Right lung (tissue), 2 donors: ENCODE measurements at regions not wholly inside any gene's neighbourhood (a gene's known extent, or its start where the extent isn't known, plus 50 kb on each side); places are given as distances from the start of the nearest gene placed in this dataset.
A peak's percentile ranks its signal among the peaks of the same experiment; 100 is the strongest.

Experiments
- DNase-seq, 2 donors: peaks; one replicate each; pipeline ENCODE4 v3.0.0-alpha.2; 2013

GRCh38 chr15:39115379-39116057, 465.4 kb upstream of the THBS1 start:
- no peak for DNase-seq

DNA sequence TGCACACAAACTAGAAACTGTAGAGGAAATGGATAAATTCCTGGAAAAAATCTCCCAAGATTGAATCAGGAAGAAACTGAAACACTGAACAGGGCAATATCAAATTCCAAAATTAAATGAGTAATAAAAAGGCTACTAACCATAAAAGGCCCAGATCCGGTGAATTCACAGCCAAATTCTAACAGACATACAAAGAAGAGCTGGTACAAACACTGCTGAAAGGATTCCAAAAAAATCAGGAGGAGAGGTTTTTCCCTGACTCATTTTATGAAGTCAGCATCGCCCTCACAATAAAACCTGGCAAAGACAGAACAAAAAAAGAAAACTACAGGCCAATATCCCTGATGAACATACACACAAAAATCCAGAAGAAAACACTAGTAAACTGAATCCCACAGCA, 462.4 kb upstream of the THBS1 start:
- no peak for DNase-seq

GRCh38 chr15:39124155-39124552, 456.7 kb upstream of the THBS1 start:
- no peak for DNase-seq

DNA sequence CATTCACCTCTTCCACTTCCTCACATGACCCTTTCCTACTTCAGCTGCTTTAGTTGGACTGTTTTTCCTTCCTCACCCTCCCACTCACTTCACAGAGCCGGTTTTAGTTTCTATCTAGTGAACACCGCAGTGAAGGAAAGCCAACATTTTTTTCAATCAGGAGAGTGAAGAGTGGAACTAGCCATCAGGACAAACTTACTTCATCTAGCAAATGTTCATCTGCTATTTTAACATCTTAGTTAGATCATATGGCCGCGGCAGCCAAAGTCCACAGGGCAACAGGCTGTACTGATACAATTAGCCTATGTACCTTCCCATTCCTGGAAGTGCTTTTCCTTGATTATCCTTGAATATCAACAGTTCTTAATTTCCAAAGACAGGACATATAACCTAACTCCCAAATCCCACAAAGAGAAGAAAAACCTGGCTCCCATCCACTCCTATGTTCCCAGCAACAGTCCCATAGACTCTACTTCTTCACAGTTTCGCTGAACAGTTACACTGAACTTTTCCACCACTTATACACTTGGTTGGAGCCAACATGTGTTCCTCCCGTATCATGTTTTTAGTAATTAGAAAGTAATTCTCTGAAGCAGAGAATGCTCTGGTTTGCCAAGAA, 456.2 kb upstream of the THBS1 start:
- DNase-seq = no peak

DNA sequence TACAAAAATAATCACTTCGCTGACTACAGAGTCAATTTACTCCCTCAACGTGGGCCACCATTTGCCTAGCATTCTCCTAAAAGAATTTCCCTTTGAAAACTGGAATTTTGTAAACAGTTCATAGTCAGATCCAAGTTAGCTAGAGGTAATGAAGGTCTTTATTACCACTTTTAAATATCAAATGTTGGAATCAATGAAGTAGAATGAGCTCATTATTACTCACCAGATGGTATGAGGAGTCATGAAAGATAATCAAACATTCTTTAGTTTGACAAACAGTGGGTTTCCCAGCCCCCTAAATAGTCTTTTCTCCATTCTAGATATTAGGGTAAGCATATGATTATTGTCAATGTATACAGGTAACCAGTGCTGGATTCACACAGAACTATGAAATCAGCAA, 455.7 kb upstream of the THBS1 start:
- DNase-seq = no peak

- no peak for DNase-seq
Observed at GRCh38 chr15:39125904-39126303, 455.0 kb upstream of the THBS1 start.

- no peak for DNase-seq
Observed at GRCh38 chr15:39127151-39127790, 453.6 kb upstream of the THBS1 start.

DNA sequence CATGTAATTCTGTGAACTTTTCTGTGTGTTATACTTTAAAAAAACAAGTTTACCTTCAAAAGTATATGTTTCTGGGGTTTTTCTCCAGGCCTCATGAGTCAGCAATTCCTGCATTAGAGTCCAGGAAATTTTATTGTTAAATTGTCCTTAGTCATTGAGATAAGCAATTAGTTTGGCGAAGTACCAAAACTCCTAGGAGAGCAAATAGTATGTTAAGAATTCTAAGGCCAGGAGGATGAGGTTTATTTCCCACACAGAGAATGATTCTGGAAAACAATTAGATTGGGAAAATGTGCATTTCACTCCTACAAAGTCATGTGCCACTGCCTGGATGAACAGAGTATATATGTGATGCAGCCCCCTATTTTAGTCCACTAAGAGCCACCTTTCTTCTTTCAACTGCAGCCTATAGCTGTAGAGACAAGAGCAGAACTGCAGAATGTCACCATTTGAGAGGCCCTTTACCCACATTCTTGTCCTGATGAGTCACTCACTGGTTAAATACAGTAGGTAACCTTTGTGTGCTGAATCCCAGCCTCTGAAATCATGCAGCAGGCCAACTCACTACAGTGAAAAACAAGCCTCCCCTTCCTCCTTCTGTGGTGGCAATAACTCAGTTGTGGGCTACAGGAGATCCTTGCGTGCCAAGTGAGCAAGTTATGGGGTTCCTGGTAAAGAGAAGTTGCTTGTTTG, 452.8 kb upstream of the THBS1 start:
- peak in 1 of 2 donors; percentile 16 for DNase-seq

DNA sequence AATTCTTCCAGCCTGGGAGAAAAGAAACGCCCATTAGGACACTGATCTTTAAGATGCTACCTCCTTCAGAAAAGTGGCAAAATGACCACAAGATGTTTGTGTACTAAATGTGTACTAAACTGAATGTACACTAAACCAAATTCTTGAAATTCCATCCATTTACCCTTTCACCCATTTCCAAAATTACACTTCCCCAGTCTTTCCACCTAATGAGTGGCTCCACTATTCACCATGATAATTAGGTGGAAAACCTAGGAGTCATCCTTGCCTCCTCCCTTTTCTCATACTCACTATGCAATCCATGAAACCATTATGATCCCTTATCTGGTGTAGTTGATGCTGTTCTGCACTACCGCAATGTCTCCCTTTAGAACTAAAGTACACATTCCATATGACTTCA, 452.1 kb upstream of the THBS1 start:
- DNase-seq = no peak

DNA sequence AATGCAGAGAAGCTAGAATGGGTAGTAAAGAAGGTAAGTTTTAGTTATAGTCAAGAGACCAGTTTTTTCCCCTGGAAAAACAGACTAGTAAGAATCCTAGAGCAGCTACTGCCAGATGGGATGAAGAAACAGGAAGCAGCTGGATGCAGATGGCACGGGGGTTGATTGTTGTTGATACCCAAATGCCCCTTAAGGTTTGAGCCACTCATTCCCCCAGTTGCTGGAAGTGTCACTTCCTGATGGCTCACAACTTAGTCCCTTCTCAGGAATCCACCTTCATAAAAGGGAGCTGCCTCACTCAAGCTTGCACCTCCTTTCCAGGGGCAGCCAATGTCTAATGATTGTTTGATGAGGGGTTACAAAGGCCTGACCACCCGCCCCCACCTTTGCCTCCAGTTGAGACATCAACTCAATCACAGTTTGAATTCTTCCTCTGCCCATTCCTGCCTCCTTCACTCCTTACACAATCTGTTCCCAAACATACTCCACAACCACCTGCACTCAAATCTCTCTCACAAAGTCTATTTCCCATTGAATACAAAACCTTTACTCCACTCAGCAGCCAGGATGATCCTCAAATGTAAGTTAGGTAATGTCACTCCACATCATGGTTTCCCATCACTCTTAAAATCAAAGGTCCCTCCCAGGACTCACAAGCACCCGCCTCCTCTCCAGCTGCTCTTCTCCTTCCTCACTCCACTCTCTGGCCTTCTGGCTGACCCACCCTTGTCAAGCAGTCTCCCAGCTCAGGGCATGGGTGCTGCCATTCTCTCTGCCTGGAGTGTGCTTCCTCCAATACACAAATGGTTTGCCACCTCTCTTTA, 450.1 kb upstream of the THBS1 start:
- no peak for DNase-seq

- DNase-seq = no peak
Observed at GRCh38 chr15:39131609-39132008, 449.3 kb upstream of the THBS1 start.

GRCh38 chr15:39132070-39132469, 448.8 kb upstream of the THBS1 start:
- no peak for DNase-seq

- peak in 1 of 2 donors; percentile 17 for DNase-seq
Observed at GRCh38 chr15:39132954-39133600, 447.8 kb upstream of the THBS1 start.

- DNase-seq = no peak
Observed at GRCh38 chr15:39134282-39134681, 446.6 kb upstream of the THBS1 start.

GRCh38 chr15:39135989-39136388, 444.9 kb upstream of the THBS1 start:
- DNase-seq = no peak

DNA sequence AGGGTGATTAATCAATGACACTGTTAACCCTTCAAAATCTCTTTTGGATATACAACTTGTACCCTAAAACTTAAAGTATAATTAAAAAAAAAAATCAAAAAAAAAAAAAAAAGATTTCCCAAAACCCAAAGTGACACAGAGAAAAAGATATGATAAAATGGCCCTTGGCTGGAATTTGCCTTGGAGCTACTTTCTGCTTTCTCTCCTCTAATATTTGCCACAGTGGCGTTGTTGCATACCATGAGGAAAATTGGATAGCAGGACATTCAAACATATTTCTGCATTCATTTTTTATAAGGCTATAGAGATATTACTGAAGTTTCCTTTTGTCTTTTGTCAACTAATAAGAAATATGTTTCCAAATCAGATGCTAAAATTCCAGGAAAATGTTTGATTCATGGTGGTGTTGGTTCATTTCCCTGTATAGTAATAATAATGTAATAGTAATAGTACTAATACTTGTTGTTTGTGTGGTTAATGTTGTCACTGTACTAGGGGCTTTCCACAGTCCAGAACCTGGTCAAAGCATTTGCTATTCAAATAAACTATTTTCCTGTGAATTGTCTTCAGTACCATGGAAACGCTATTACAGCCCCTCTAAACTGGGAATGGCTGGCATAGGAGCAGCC, 441.3 kb upstream of the THBS1 start:
- no peak for DNase-seq

- DNase-seq = no peak
Observed at GRCh38 chr15:39140060-39140604, 440.7 kb upstream of the THBS1 start.

- DNase-seq = no peak
Observed at GRCh38 chr15:39142500-39142899, 438.4 kb upstream of the THBS1 start.

DNA sequence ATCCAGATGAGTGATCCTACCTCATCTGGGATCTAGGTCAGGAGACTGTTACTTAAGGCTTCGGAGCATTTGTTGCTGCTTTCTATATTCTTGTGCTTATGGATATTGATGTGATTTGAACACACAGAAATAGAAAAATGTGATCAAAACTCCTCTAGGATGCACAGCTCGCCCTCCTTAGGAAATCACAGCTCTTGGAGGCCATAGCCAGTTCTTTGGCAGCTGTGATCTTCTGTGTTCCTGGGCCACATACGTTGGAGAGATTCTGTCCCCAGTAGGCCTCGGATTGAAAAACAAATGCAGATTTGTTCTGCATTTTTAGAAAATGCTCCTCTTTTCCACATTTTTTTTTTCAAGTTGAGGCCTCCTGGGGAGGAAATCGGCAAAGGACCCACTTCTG, 437.4 kb upstream of the THBS1 start:
- no peak for DNase-seq

GRCh38 chr15:39144051-39144450, 436.8 kb upstream of the THBS1 start:
- DNase-seq = no peak
